ENCODE measurements at regions not wholly inside any gene's neighbourhood (a gene's known extent, or its start where the extent isn't known, plus 50 kb on each side); places are given as distances from the start of the nearest gene placed in this dataset.

DNA sequence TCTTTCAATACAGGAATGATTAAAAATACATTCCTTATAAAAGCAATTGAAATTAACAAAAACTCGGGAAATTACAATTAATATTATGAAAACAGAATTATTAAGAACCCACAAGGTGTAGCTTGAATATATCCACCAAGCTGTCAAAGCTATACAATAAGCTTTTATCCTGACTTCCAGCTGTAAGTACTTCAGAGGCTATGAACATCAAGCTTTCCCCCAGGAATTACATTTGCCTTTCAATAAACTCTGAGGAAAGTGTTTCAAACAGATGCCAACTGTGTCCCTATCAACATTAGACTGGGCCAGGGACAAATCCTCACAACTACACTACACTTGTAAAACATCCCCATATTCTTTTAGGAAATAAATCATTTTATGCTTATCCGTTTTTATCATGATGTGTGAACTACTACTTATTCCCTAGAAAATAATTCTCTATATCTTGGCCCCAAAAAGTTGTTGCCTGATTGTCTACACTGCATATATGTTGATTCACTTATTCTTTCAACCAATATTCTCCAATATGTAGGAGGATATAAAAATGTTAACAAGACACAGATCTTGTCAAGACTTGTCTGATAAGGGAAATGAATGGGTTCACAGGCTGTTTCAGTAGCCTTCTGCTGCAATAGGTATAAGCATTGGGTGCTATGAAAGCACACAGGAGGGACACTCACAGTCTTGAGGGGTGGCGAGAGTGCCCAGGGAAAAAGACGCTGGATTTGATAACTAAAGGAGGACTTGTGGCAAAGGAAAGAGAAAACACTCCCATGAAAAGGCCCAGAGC lies 494.1 kb downstream of the CENPC start:
- no peak for TF ChIP-seq TAF1 (IDR thresholded peaks at IDR 0.05; ENCODE audit: low read depth, low read length)
- TF ChIP-seq POLR2A (IDR thresholded peaks at IDR 0.05; ENCODE audit: low read depth, low read length), result no peak
- no peak for TF ChIP-seq POLR2AphosphoS5 (IDR thresholded peaks at IDR 0.05; ENCODE audit: low read depth, low read length)
- no peak for TF ChIP-seq POU2F2 (IDR thresholded peaks at IDR 0.05; ENCODE audit: low read depth, low read length)
- TF ChIP-seq PAX5 (IDR thresholded peaks at IDR 0.05; ENCODE audit: insufficient read depth, low read length, severe bottlenecking), result no peak
